PC-9 (cell line): ENCODE measurements at regions not wholly inside any gene's neighbourhood (a gene's known extent, or its start where the extent isn't known, plus 50 kb on each side); places are given as distances from the start of the nearest gene placed in this dataset.

Source experiments
- BruUV-seq: library from RNA; stranded (reverse); fragments of 400-500 nt; replicated peaks from 2 replicates; lab custom pipeline; 2021; lab: Mats Ljungman, UMichigan
- CTCF ChIA-PET: fragments of 300-600 bp; sonication (Branson Sonifier 250); formaldehyde crosslinking; loops from one replicate; lab custom pipeline; 2022; ENCODE audit warnings: antibody characterized with exemption; lab: Charles Lee
- POLR2A ChIA-PET: fragments of 300-600 bp; sonication (Branson Sonifier 250); formaldehyde crosslinking; loops from one replicate; lab custom pipeline; 2022; ENCODE audit warnings: antibody characterized with exemption; ENCODE audit not compliant: unreplicated experiment; lab: Charles Lee
- DNase-seq, 2 experiments: peaks; one replicate each; pipeline versions ENCODE4 v3.0.0 to v3.0.0-alpha.2; 2015 to 2022; ENCODE audit warnings: mixed read lengths in 1 of 2
- H2AFZ ChIP-seq: fragments of 200-600 bp; sonication (generic); 2 replicates; pipeline ENCODE4 v1.8.1; 2017; ENCODE audit warnings: antibody characterized with exemption
- H3F3A ChIP-seq: fragments of 200-600 bp; sonication (generic); 2 replicates; pipeline ENCODE4 v1.8.1; 2017; ENCODE audit warnings: antibody characterized with exemption, mild to moderate bottlenecking, low read depth; ENCODE audit not compliant: insufficient read depth
- H3K27ac ChIP-seq: fragments of 200-600 bp; sonication (generic); 2 replicates; pipeline ENCODE4 v1.6.1; 2016; ENCODE audit warnings: mixed run types
- H3K27me3 ChIP-seq: fragments of 200-600 bp; sonication (generic); 2 replicates; pipeline ENCODE4 v1.6.1; 2016; ENCODE audit warnings: low read depth, mixed run types; ENCODE audit not compliant: insufficient read depth
- H3K36me3 ChIP-seq: fragments of 200-600 bp; sonication (generic); 2 replicates; pipeline ENCODE4 v1.6.1; 2016; ENCODE audit warnings: low read depth, mixed run types
- H3K4me1 ChIP-seq: fragments of 200-600 bp; sonication (generic); replicated peaks from 2 replicates; pipeline ENCODE4 v1.6.1; 2016; ENCODE audit warnings: mixed run types; ENCODE audit not compliant: insufficient read depth
- H3K4me2 ChIP-seq: fragments of 200-600 bp; sonication (generic); 2 replicates; pipeline ENCODE4 v1.6.1; 2017; ENCODE audit warnings: mixed run types
- H3K4me3 ChIP-seq: fragments of 200-600 bp; sonication (generic); 2 replicates; pipeline ENCODE4 v1.6.1; 2016; ENCODE audit warnings: mixed run types
- H3K79me2 ChIP-seq: fragments of 200-600 bp; sonication (generic); 2 replicates; pipeline ENCODE4 v1.6.1; 2017; ENCODE audit warnings: low read depth, mixed run types
- H3K9me2 ChIP-seq: fragments of 200-600 bp; sonication (generic); 2 replicates; pipeline ENCODE4 v1.8.1; 2017; ENCODE audit warnings: mild to moderate bottlenecking; ENCODE audit not compliant: insufficient read depth
- H3K9me3 ChIP-seq: fragments of 200-600 bp; sonication (generic); 2 replicates; pipeline ENCODE4 v1.8.1; 2016; ENCODE audit warnings: low read depth; ENCODE audit not compliant: insufficient read depth
- H4K20me1 ChIP-seq: fragments of 200-600 bp; sonication (generic); 2 replicates; pipeline ENCODE4 v1.8.1; 2017; ENCODE audit not compliant: insufficient read depth
- EZH2 ChIP-seq: fragments of 200-600 bp; sonication (generic); IDR thresholded peaks from 2 replicates; pipeline ENCODE4 v1.8.0; 2017; ENCODE audit warnings: antibody characterized with exemption, low read depth
- intact Hi-C: fragments of 100-400 bp; cut with micrococcal nuclease; formaldehyde crosslinking; loops from one replicate; pipeline ENCODE4 v1.10.0; 2022; ENCODE audit not compliant: unreplicated experiment
- TF ChIP-seq, protein P1 (sequence below): fragments of 200-600 bp; sonication (generic); conservative IDR thresholded peaks from 2 replicates; pipeline ENCODE4 v1.6.1; 2017; ENCODE audit warnings: mixed run types, antibody characterized with exemption, mild to moderate bottlenecking, moderate library complexity

DNA sequence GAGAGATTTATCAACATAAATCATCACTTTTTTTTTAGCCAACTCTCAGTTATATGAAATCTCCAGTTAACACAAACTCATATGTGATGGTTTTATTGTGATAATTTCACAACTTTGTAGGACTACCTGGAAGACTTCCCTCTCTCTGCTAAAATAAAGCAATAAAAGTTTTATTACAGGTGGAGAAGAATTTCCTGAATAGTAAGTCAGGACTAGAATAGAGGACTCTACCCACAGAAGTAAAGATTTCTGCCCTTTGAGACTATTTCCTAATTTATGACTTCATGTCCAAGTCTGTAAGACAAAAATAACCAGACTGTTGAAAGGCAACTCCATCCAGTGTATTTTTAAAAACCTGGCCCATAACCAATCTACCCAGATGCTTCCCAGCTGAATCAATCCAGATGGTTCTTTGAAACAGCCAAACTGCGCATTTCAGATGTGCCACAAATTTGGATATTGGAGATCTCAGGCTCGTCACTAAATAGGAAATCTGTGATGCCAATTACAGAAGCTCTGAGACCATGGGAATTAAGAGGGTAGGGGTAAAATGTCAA is 234.0 kb upstream of the NMUR2 start:
- Histone ChIP-seq H3K4me1 (no peaks in the 10 kb centered on the region), H3K36me3 (no peaks in the 10 kb centered on the region), H3K4me2 (no peak overlapping the region), H2AFZ (no peak overlapping the region), H3F3A (no peaks in the 10 kb centered on the region), H3K79me2 (no peaks in the 10 kb centered on the region), H4K20me1 (no peaks in the 10 kb centered on the region), H3K27me3 (no peaks in the 10 kb centered on the region), H3K9me3 (no peaks in the 10 kb centered on the region), H3K9me2 (no peaks in the 10 kb centered on the region), H3K27ac (no peak overlapping the region), H3K4me3 (no peak overlapping the region)
- TF ChIP-seq, protein P1, sequence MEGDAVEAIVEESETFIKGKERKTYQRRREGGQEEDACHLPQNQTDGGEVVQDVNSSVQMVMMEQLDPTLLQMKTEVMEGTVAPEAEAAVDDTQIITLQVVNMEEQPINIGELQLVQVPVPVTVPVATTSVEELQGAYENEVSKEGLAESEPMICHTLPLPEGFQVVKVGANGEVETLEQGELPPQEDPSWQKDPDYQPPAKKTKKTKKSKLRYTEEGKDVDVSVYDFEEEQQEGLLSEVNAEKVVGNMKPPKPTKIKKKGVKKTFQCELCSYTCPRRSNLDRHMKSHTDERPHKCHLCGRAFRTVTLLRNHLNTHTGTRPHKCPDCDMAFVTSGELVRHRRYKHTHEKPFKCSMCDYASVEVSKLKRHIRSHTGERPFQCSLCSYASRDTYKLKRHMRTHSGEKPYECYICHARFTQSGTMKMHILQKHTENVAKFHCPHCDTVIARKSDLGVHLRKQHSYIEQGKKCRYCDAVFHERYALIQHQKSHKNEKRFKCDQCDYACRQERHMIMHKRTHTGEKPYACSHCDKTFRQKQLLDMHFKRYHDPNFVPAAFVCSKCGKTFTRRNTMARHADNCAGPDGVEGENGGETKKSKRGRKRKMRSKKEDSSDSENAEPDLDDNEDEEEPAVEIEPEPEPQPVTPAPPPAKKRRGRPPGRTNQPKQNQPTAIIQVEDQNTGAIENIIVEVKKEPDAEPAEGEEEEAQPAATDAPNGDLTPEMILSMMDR: no peak
- TF ChIP-seq EZH2: no peak
- intact Hi-C loops: no loop called here
- CTCF ChIA-PET: no interaction called here
- DNase-seq: no peak
- no TSS peak for BruUV-seq
- POLR2A ChIA-PET: no interaction called here

DNA sequence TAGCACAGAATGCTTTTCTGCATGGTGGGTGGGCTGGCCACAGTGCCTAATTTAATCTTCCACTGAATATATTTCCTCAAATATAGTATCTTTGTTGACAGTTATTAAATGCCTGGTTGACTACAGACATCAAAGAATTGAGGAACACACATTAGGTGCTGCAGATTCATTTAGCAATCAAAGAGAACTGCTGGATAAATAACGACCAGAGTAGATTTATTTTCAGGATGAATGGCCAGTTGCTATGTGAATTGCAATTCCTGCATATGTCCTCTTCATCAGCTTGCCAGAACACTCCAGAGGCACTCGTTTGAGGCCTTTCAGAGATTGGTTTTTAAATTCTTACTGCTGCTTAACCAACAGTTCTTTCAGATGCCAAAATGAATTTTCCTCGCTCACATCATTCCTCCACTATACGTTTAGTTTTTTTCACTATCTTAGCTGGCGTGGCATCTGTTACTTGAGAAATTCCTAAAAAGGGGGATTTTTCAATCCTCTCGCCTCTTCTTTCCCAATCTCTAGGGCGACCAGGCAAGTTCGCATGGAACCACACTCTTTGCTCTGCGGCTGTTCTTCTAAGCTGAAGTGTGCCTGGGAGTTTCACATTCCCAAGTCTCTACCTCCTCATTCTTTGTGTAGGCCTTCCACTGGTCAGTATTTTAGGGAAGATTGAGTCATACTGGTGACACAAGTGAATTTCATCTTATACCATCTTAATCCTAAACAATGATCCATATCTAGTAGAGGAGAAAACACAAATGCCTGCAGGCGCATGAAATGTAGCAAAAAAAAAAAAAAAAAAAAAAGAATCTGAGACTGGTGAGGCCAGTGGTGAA is 237.1 kb upstream of the NMUR2 start:
- Histone ChIP-seq H2AFZ (no peak overlapping the region), H3K36me3 (no peaks in the 10 kb centered on the region), H3K4me1 (no peaks in the 10 kb centered on the region), H4K20me1 (0 out of 2 replicates have a peak, but pooled peaks cover 3% of the 10 kb centered on the region), H3K27me3 (no peaks in the 10 kb centered on the region), H3K27ac (no peak overlapping the region), H3K4me3 (no peak overlapping the region), H3K9me3 (no peaks in the 10 kb centered on the region), H3K9me2 (no peaks in the 10 kb centered on the region), H3K4me2 (no peak overlapping the region), H3F3A (no peaks in the 10 kb centered on the region), H3K79me2 (no peaks in the 10 kb centered on the region)
- POLR2A ChIA-PET: no interaction called here
- no peak for DNase-seq
- no peak for TF ChIP-seq EZH2
- TF ChIP-seq, protein P1: no peak
- CTCF ChIA-PET: no interaction called here
- intact Hi-C loops: no loop called here
- BruUV-seq: no TSS peak

DNA sequence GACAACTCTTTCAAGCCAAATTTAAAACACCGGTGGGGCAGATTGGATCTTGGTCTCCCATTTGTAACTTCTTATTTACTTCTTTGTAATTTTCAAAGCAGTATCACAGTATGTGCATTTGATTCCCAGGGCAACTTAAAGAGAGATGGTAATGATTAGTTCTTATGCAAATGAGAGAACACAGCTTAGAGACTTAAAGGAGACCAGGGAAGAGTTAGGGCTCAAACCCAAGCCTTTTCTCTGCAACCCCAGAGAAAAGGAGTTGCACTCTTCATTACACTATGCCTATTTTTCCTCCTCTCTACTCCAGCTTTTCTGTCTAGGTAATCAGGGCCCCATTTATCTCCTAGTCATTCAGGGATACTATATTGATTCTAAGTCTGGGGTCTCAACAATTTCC is 237.8 kb upstream of the NMUR2 start:
- intact Hi-C loops: no loop called here
- H3K9me3 ChIP-seq: no peaks in the 10 kb centered on the region
- H3K27ac ChIP-seq: no peak overlapping the region
- no peak overlapping the region for H2AFZ ChIP-seq
- no peak for DNase-seq
- H3K4me1 ChIP-seq: no peaks in the 10 kb centered on the region
- no peaks in the 10 kb centered on the region for H3K36me3 ChIP-seq
- H3K4me3 ChIP-seq: no peak overlapping the region
- no peaks in the 10 kb centered on the region for H3K9me2 ChIP-seq
- ChIA-PET POLR2A (no interaction called here), CTCF (no interaction called here)
- H3K79me2 ChIP-seq: no peaks in the 10 kb centered on the region
- 0 out of 2 replicates have a peak, but pooled peaks cover 3% of the 10 kb centered on the region for H4K20me1 ChIP-seq
- no peak overlapping the region for H3K4me2 ChIP-seq
- no peaks in the 10 kb centered on the region for H3F3A ChIP-seq
- no peak for TF ChIP-seq EZH2
- TF ChIP-seq, protein P1: no peak
- no peaks in the 10 kb centered on the region for H3K27me3 ChIP-seq
- no TSS peak for BruUV-seq
